ENCODE measurements at regions not wholly inside any gene's neighbourhood (a gene's known extent, or its start where the extent isn't known, plus 50 kb on each side); places are given as distances from the start of the nearest gene placed in this dataset.

DNA sequence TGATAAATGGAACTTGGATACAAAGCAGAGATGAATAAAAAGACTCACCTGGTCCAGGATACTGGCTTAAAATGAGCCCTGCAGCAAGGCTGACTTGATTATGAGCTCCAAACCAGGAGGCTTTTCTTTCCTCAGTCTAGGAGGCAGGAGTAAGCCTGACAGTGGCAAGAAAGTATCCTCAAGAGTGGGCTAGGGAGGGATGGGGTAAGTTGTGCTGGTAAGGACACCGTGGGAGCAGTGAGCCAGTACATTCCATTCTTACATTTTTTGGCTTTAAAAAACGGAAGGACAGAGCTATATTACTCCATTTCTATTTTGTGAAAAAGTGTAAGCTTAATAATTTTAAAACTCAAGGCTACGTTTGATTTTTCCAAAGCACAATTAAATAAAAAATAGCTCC lies 187.1 kb upstream of the DDI1 start:
- TF ChIP-seq ARNTL (CRISPR knock-in tag; IDR thresholded peaks at IDR 0.05; ENCODE audit: borderline replicate concordance, low read depth) = no peak
- no peak for TF ChIP-seq PPARA (CRISPR knock-in tag; IDR thresholded peaks at IDR 0.05; ENCODE audit: borderline replicate concordance)
- TF ChIP-seq GLIS3 (CRISPR knock-in tag; IDR thresholded peaks at IDR 0.05) = no peak
- TF ChIP-seq, protein P1, sequence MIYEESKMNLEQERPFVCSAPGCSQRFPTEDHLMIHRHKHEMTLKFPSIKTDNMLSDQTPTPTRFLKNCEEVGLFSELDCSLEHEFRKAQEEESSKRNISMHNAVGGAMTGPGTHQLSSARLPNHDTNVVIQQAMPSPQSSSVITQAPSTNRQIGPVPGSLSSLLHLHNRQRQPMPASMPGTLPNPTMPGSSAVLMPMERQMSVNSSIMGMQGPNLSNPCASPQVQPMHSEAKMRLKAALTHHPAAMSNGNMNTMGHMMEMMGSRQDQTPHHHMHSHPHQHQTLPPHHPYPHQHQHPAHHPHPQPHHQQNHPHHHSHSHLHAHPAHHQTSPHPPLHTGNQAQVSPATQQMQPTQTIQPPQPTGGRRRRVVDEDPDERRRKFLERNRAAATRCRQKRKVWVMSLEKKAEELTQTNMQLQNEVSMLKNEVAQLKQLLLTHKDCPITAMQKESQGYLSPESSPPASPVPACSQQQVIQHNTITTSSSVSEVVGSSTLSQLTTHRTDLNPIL (CRISPR knock-in tag; IDR thresholded peaks at IDR 0.05; ENCODE audit: low read depth) = no peak
- TF ChIP-seq ISL1 (CRISPR knock-in tag; IDR thresholded peaks at IDR 0.05) = no peak
- no peak for TF ChIP-seq ZFP30 (CRISPR knock-in tag; IDR thresholded peaks at IDR 0.05)
- TF ChIP-seq, protein P2, sequence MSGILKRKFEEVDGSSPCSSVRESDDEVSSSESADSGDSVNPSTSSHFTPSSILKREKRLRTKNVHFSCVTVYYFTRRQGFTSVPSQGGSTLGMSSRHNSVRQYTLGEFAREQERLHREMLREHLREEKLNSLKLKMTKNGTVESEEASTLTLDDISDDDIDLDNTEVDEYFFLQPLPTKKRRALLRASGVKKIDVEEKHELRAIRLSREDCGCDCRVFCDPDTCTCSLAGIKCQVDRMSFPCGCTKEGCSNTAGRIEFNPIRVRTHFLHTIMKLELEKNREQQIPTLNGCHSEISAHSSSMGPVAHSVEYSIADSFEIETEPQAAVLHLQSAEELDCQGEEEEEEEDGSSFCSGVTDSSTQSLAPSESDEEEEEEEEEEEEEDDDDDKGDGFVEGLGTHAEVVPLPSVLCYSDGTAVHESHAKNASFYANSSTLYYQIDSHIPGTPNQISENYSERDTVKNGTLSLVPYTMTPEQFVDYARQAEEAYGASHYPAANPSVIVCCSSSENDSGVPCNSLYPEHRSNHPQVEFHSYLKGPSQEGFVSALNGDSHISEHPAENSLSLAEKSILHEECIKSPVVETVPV (CRISPR knock-in tag; IDR thresholded peaks at IDR 0.05) = no peak
- TF ChIP-seq ZNF565 (CRISPR knock-in tag; conservative IDR thresholded peaks at IDR 0.05; ENCODE audit: low read depth) = no peak
- TF ChIP-seq, protein P3, sequence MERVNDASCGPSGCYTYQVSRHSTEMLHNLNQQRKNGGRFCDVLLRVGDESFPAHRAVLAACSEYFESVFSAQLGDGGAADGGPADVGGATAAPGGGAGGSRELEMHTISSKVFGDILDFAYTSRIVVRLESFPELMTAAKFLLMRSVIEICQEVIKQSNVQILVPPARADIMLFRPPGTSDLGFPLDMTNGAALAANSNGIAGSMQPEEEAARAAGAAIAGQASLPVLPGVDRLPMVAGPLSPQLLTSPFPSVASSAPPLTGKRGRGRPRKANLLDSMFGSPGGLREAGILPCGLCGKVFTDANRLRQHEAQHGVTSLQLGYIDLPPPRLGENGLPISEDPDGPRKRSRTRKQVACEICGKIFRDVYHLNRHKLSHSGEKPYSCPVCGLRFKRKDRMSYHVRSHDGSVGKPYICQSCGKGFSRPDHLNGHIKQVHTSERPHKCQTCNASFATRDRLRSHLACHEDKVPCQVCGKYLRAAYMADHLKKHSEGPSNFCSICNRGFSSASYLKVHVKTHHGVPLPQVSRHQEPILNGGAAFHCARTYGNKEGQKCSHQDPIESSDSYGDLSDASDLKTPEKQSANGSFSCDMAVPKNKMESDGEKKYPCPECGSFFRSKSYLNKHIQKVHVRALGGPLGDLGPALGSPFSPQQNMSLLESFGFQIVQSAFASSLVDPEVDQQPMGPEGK (CRISPR knock-in tag; IDR thresholded peaks at IDR 0.05; ENCODE audit: borderline replicate concordance) = no peak
- no peak for TF ChIP-seq ZC3H10 (CRISPR knock-in tag; IDR thresholded peaks at IDR 0.05)
